ENCODE measurements at regions not wholly inside any gene's neighbourhood (a gene's known extent, or its start where the extent isn't known, plus 50 kb on each side); places are given as distances from the start of the nearest gene placed in this dataset.
A peak's percentile ranks its signal among the peaks of the same experiment; 100 is the strongest.

- H3K4me3 ChIP-seq (ENCODE audit: low read length): no peak overlapping the region
- H4K20me1 ChIP-seq (ENCODE audit: low read length): no peaks in the 10 kb centered on the region
- H3K4me1 ChIP-seq (ENCODE audit: insufficient read depth, low read length): peaks cover 37% of the 10 kb centered on the region
- H3K9ac ChIP-seq (ENCODE audit: low read length): 0 out of 2 replicates have a peak overlapping the region, but pooled peaks have one; percentile 6
- peaks cover 4% of the 10 kb centered on the region for H3F3A ChIP-seq (ENCODE audit: low read length, unreplicated experiment)
- H2AFZ ChIP-seq (ENCODE audit: low read length): no peak overlapping the region
- ATAC-seq (no peak; the same call in 1 of the 2 replicates), DNase-seq (peak; percentile 62)
- no peaks in the 10 kb centered on the region for H3K36me3 ChIP-seq (ENCODE audit: low read depth, low read length)
- TF ChIP-seq EZH2phosphoT487 (IDR thresholded peaks at IDR 0.05; ENCODE audit: borderline replicate concordance, low read length) (no peak), EZH2 (IDR thresholded peaks at IDR 0.05; ENCODE audit: low read length, unreplicated experiment) (no peak), CTCF (conservative IDR thresholded peaks at IDR 0.05; ENCODE audit: low read depth, low read length) (no peak)
- H3K79me2 ChIP-seq (ENCODE audit: low read length): no peaks in the 10 kb centered on the region
- CTCF ChIA-PET: interaction anchor here (0.6 kb wide), 1 partner anchor 89 kb away, joined by 3 read pairs; no protein-coding TSS in a partner anchor
- POLR2A ChIA-PET (ENCODE audit: unreplicated experiment): no interaction called here
- H3K9me3 ChIP-seq (ENCODE audit: low read length): no peaks in the 10 kb centered on the region
- H3K4me2 ChIP-seq (ENCODE audit: low read length): peak overlapping the region; percentile 68
- peak overlapping the region; percentile 74; the same call in 1 of the 2 replicates for H3K27ac ChIP-seq (ENCODE audit: low read length)
- intact Hi-C loops (cut with micrococcal nuclease): no loop called here
- no TSS peak for BruUV-seq (replicated peaks)
- no peaks in the 10 kb centered on the region for H3K27me3 ChIP-seq (ENCODE audit: low read length)
- H3K9me2 ChIP-seq (replicated peaks; ENCODE audit: low read length): no peaks in the 10 kb centered on the region
Observed at GRCh38 chr9:88196142-88196790, 58.0 kb upstream of the SPATA31C2 start.

GRCh38 chr9:88193766-88194165, 55.5 kb upstream of the SPATA31C2 start:
- ChIA-PET POLR2A (ENCODE audit: unreplicated experiment) (no interaction called here), CTCF (no interaction called here)
- TF ChIP-seq EZH2phosphoT487 (IDR thresholded peaks at IDR 0.05; ENCODE audit: borderline replicate concordance, low read length): no peak
- TF ChIP-seq EZH2 (IDR thresholded peaks at IDR 0.05; ENCODE audit: low read length, unreplicated experiment): no peak
- no peak for TF ChIP-seq CTCF (conservative IDR thresholded peaks at IDR 0.05; ENCODE audit: low read depth, low read length)
- H3F3A ChIP-seq (ENCODE audit: low read length, unreplicated experiment): peaks cover 4% of the 10 kb centered on the region
- intact Hi-C loops (cut with micrococcal nuclease): no loop called here
- no peaks in the 10 kb centered on the region for H3K79me2 ChIP-seq (ENCODE audit: low read length)
- peaks cover 30% of the 10 kb centered on the region for H3K4me1 ChIP-seq (ENCODE audit: insufficient read depth, low read length)
- no peaks in the 10 kb centered on the region for H3K27me3 ChIP-seq (ENCODE audit: low read length)
- no peak for DNase-seq
- no peak overlapping the region for H3K9ac ChIP-seq (ENCODE audit: low read length)
- no peak overlapping the region for H2AFZ ChIP-seq (ENCODE audit: low read length)
- H3K9me2 ChIP-seq (replicated peaks; ENCODE audit: low read length): no peaks in the 10 kb centered on the region
- no peak overlapping the region for H3K27ac ChIP-seq (ENCODE audit: low read length)
- H4K20me1 ChIP-seq (ENCODE audit: low read length): no peaks in the 10 kb centered on the region
- no peaks in the 10 kb centered on the region for H3K9me3 ChIP-seq (ENCODE audit: low read length)
- no peaks in the 10 kb centered on the region for H3K36me3 ChIP-seq (ENCODE audit: low read depth, low read length)
- BruUV-seq (replicated peaks): no TSS peak
- H3K4me3 ChIP-seq (ENCODE audit: low read length): no peak overlapping the region
- H3K4me2 ChIP-seq (ENCODE audit: low read length): no peak overlapping the region
- no peak for ATAC-seq

- no peak overlapping the region for H3K27ac ChIP-seq (ENCODE audit: low read length)
- H3K27me3 ChIP-seq (ENCODE audit: low read length): no peaks in the 10 kb centered on the region
Observed at GRCh38 chr9:88191456-88191855, 53.2 kb upstream of the SPATA31C2 start.

More at GRCh38 chr9:88191456-88191855, 53.2 kb upstream of the SPATA31C2 start:
- H4K20me1 ChIP-seq (ENCODE audit: low read length): no peaks in the 10 kb centered on the region
- no peak for TF ChIP-seq EZH2phosphoT487 (IDR thresholded peaks at IDR 0.05; ENCODE audit: borderline replicate concordance, low read length)
- no peak for TF ChIP-seq EZH2 (IDR thresholded peaks at IDR 0.05; ENCODE audit: low read length, unreplicated experiment)
- TF ChIP-seq CTCF (conservative IDR thresholded peaks at IDR 0.05; ENCODE audit: low read depth, low read length): no peak
- DNase-seq: no peak
- BruUV-seq (replicated peaks): no TSS peak
- ATAC-seq: no peak
- H3K4me3 ChIP-seq (ENCODE audit: low read length): no peak overlapping the region
- ChIA-PET CTCF (no interaction called here), POLR2A (ENCODE audit: unreplicated experiment) (no interaction called here)
- H3K9me3 ChIP-seq (ENCODE audit: low read length): no peaks in the 10 kb centered on the region
- H3K4me1 ChIP-seq (ENCODE audit: insufficient read depth, low read length): peaks cover 8% of the 10 kb centered on the region
- no peak overlapping the region for H2AFZ ChIP-seq (ENCODE audit: low read length)
- no peak overlapping the region for H3K9ac ChIP-seq (ENCODE audit: low read length)
- H3K79me2 ChIP-seq (ENCODE audit: low read length): no peaks in the 10 kb centered on the region
- H3K9me2 ChIP-seq (replicated peaks; ENCODE audit: low read length): no peaks in the 10 kb centered on the region
- no peaks in the 10 kb centered on the region for H3F3A ChIP-seq (ENCODE audit: low read length, unreplicated experiment)
- H3K36me3 ChIP-seq (ENCODE audit: low read depth, low read length): no peaks in the 10 kb centered on the region
- no peak overlapping the region for H3K4me2 ChIP-seq (ENCODE audit: low read length)
- intact Hi-C loops (cut with micrococcal nuclease): no loop called here
